OCI-LY1 (cell line): ENCODE measurements at regions not wholly inside any gene's neighbourhood (a gene's known extent, or its start where the extent isn't known, plus 50 kb on each side); places are given as distances from the start of the nearest gene placed in this dataset.
A peak's percentile ranks its signal among the peaks of the same experiment; 100 is the strongest.

Source experiments
- EZH2 ChIP-seq: fragments of 200-600 bp; sonication (generic), shearing (Covaris generic); IDR thresholded peaks from 2 replicates; pipeline ENCODE4 v1.8.0; 2017; ENCODE audit warnings: borderline replicate concordance, mixed run types, mild to moderate bottlenecking, antibody characterized with exemption, low read length, moderate library complexity, mixed read lengths
- TF ChIP-seq, protein P1 (sequence below): fragments of 200-600 bp; sonication (generic), shearing (Covaris generic); IDR thresholded peaks from 2 replicates; pipeline ENCODE4 v1.5.1; 2017; ENCODE audit warnings: mild to moderate bottlenecking, antibody characterized with exemption, low read length, moderate library complexity, mixed read lengths

GRCh38 chr20:60137657-60138245, 179.5 kb downstream of the CDH26 start:
- TF ChIP-seq, protein P1, sequence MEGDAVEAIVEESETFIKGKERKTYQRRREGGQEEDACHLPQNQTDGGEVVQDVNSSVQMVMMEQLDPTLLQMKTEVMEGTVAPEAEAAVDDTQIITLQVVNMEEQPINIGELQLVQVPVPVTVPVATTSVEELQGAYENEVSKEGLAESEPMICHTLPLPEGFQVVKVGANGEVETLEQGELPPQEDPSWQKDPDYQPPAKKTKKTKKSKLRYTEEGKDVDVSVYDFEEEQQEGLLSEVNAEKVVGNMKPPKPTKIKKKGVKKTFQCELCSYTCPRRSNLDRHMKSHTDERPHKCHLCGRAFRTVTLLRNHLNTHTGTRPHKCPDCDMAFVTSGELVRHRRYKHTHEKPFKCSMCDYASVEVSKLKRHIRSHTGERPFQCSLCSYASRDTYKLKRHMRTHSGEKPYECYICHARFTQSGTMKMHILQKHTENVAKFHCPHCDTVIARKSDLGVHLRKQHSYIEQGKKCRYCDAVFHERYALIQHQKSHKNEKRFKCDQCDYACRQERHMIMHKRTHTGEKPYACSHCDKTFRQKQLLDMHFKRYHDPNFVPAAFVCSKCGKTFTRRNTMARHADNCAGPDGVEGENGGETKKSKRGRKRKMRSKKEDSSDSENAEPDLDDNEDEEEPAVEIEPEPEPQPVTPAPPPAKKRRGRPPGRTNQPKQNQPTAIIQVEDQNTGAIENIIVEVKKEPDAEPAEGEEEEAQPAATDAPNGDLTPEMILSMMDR: peak; percentile 40; the same call in 1 of the 2 replicates
- no peak for TF ChIP-seq EZH2
